ENCODE measurements at regions not wholly inside any gene's neighbourhood (a gene's known extent, or its start where the extent isn't known, plus 50 kb on each side); places are given as distances from the start of the nearest gene placed in this dataset.

- TF ChIP-seq REST (IDR thresholded peaks at IDR 0.05; ENCODE audit: low read depth) (no peak), RAD21 (IDR thresholded peaks at IDR 0.05; ENCODE audit: low read depth) (no peak), POLR2A (IDR thresholded peaks at IDR 0.05; ENCODE audit: borderline replicate concordance, extremely low read depth, insufficient read depth, insufficient read length) (no peak), YY1 (IDR thresholded peaks at IDR 0.05; ENCODE audit: extremely low read depth, insufficient replicate concordance, low read depth, low read length) (no peak), CTCF (IDR thresholded peaks at IDR 0.05 in 2 of 3, conservative IDR thresholded peaks at IDR 0.05 in 1 of 3; ENCODE audit: borderline replicate concordance in 1 of 3, insufficient read depth in 1 of 3, low read depth in 2 of 3, low read length in 2 of 3) (no peak), ZNF274 (IDR thresholded peaks at IDR 0.05; ENCODE audit: low read depth, low read length) (no peak), POLR2AphosphoS5 (IDR thresholded peaks at IDR 0.05; ENCODE audit: low read depth, low read length) (no peak)
Observed at GRCh38 chr5:17157916-17158529, 59.4 kb upstream of the BASP1 start.
